Hematopoietic multipotent progenitor cell treated with erythropoietin and hydrocortisone succinate and interleukin-3 and kit ligand, for 4 days (in vitro differentiated cells): ENCODE measurements at regions not wholly inside any gene's neighbourhood (a gene's known extent, or its start where the extent isn't known, plus 50 kb on each side); places are given as distances from the start of the nearest gene placed in this dataset.
A peak's percentile ranks its signal among the peaks of the same experiment; 100 is the strongest.

Experiments
- DNase-seq: peaks from one replicate; pipeline ENCODE4 v3.0.0-alpha.2; 2015

- no peak for DNase-seq
Observed at GRCh38 chr4:23741681-23742191, 148.1 kb downstream of the PPARGC1A start.

- no peak for DNase-seq
Observed at GRCh38 chr4:23737571-23737970, 152.3 kb downstream of the PPARGC1A start.

GRCh38 chr4:23736466-23736865 is 153.4 kb downstream of the PPARGC1A start:
- no peak for DNase-seq

- DNase-seq: no peak
Observed at GRCh38 chr4:23734000-23734399, 155.8 kb downstream of the PPARGC1A start.

- DNase-seq: no peak
Observed at GRCh38 chr4:23733476-23733875, 156.4 kb downstream of the PPARGC1A start.

- no peak for DNase-seq
Observed at GRCh38 chr4:23730998-23731397, 158.8 kb downstream of the PPARGC1A start.

GRCh38 chr4:23728971-23729370 is 160.9 kb downstream of the PPARGC1A start:
- DNase-seq: no peak

GRCh38 chr4:23728393-23728792 is 161.5 kb downstream of the PPARGC1A start:
- DNase-seq: no peak

- no peak for DNase-seq
Observed at GRCh38 chr4:23720556-23720955, 169.3 kb downstream of the PPARGC1A start.

GRCh38 chr4:23718435-23718834 is 171.4 kb downstream of the PPARGC1A start:
- no peak for DNase-seq

GRCh38 chr4:23717528-23718248 is 172.2 kb downstream of the PPARGC1A start:
- peak; percentile 48 for DNase-seq

- no peak for DNase-seq
Observed at GRCh38 chr4:23710298-23710697, 179.5 kb downstream of the PPARGC1A start.

- no peak for DNase-seq
Observed at GRCh38 chr4:23707652-23708026, 182.2 kb downstream of the PPARGC1A start.

- DNase-seq: no peak
Observed at GRCh38 chr4:23706972-23707651, 182.7 kb downstream of the PPARGC1A start.

- no peak for DNase-seq
Observed at GRCh38 chr4:23700197-23700596, 189.7 kb downstream of the PPARGC1A start.

- no peak for DNase-seq
Observed at GRCh38 chr4:23697722-23698121, 192.1 kb downstream of the PPARGC1A start.

- DNase-seq: no peak
Observed at GRCh38 chr4:23697001-23697528, 192.8 kb downstream of the PPARGC1A start.

GRCh38 chr4:23686169-23686897 is 203.5 kb downstream of the PPARGC1A start:
- no peak for DNase-seq

- DNase-seq: no peak
Observed at GRCh38 chr4:23685471-23685870, 204.4 kb downstream of the PPARGC1A start.

GRCh38 chr4:23680671-23681518 is 209.0 kb downstream of the PPARGC1A start:
- peak; percentile 2 for DNase-seq

GRCh38 chr4:23674694-23675093 is 215.2 kb downstream of the PPARGC1A start:
- DNase-seq: no peak

GRCh38 chr4:23667659-23668058 is 222.2 kb downstream of the PPARGC1A start:
- DNase-seq: no peak
